ENCODE measurements at regions not wholly inside any gene's neighbourhood (a gene's known extent, or its start where the extent isn't known, plus 50 kb on each side); places are given as distances from the start of the nearest gene placed in this dataset.

- Histone ChIP-seq H3K9me3 (ENCODE audit: insufficient read depth, low read depth, low read length) (no peaks in the 10 kb centered on the region), H3K79me2 (ENCODE audit: insufficient read depth, low read length) (no peaks in the 10 kb centered on the region), H3K36me3 (ENCODE audit: insufficient read depth, low read length) (no peaks in the 10 kb centered on the region), H4K20me1 (ENCODE audit: insufficient read depth, low read length) (no peaks in the 10 kb centered on the region), H3K27me3 (ENCODE audit: insufficient read depth, low read length) (no peaks in the 10 kb centered on the region), H3K27ac (ENCODE audit: low read depth, low read length) (no peak overlapping the region), H2AFZ (ENCODE audit: low read depth, low read length) (no peak overlapping the region), H3K4me2 (ENCODE audit: low read length) (no peak overlapping the region), H3K9ac (ENCODE audit: low read length) (no peak overlapping the region), H3K4me1 (ENCODE audit: insufficient read depth, low read length) (no peaks in the 10 kb centered on the region), H3K4me3 (ENCODE audit: insufficient read depth, low read depth, low read length) (no peak overlapping the region)
- H3K4me1 Mint-ChIP-seq (ENCODE audit: low read depth, unreplicated experiment): no peaks in the 10 kb centered on the region
- DNase-seq (ENCODE audit: low read depth) (no peak), FAIRE-seq (no peak)
- H3K9me3 Mint-ChIP-seq (ENCODE audit: unreplicated experiment): peaks cover 3% of the 10 kb centered on the region
- no peak overlapping the region for H3K4me3 Mint-ChIP-seq (ENCODE audit: unreplicated experiment)
- H3K27me3 Mint-ChIP-seq (ENCODE audit: low read depth, unreplicated experiment): peaks cover 4% of the 10 kb centered on the region
- TF ChIP-seq EZH2 (IDR thresholded peaks at IDR 0.05; ENCODE audit: insufficient read depth, low read length): no peak
- no peak for TF ChIP-seq CTCF (IDR thresholded peaks at IDR 0.05; ENCODE audit: insufficient read depth, low read depth, low read length)
- H3K27ac Mint-ChIP-seq (ENCODE audit: unreplicated experiment): no peak overlapping the region
- H3K36me3 Mint-ChIP-seq (ENCODE audit: low read depth, unreplicated experiment): no peaks in the 10 kb centered on the region
Measured at GRCh38 chr7:42473099-42473498, 236.1 kb upstream of the GLI3 start.

GRCh38 chr7:42471573-42472174 lies 234.7 kb upstream of the GLI3 start:
- Histone ChIP-seq H3K27me3 (ENCODE audit: insufficient read depth, low read length) (no peaks in the 10 kb centered on the region), H3K4me3 (ENCODE audit: insufficient read depth, low read depth, low read length) (no peak overlapping the region), H4K20me1 (ENCODE audit: insufficient read depth, low read length) (no peaks in the 10 kb centered on the region), H3K9me3 (ENCODE audit: insufficient read depth, low read depth, low read length) (no peaks in the 10 kb centered on the region), H3K4me2 (ENCODE audit: low read length) (no peak overlapping the region), H3K36me3 (ENCODE audit: insufficient read depth, low read length) (no peaks in the 10 kb centered on the region), H3K9ac (ENCODE audit: low read length) (no peak overlapping the region), H3K79me2 (ENCODE audit: insufficient read depth, low read length) (no peaks in the 10 kb centered on the region), H2AFZ (ENCODE audit: low read depth, low read length) (no peak overlapping the region), H3K27ac (ENCODE audit: low read depth, low read length) (no peak overlapping the region), H3K4me1 (ENCODE audit: insufficient read depth, low read length) (no peaks in the 10 kb centered on the region)
- Mint-ChIP-seq H3K36me3 (ENCODE audit: low read depth, unreplicated experiment) (no peaks in the 10 kb centered on the region), H3K4me3 (ENCODE audit: unreplicated experiment) (no peak overlapping the region), H3K9me3 (ENCODE audit: unreplicated experiment) (peaks cover 3% of the 10 kb centered on the region), H3K27ac (ENCODE audit: unreplicated experiment) (no peak overlapping the region), H3K4me1 (ENCODE audit: low read depth, unreplicated experiment) (no peaks in the 10 kb centered on the region), H3K27me3 (ENCODE audit: low read depth, unreplicated experiment) (peaks cover 3% of the 10 kb centered on the region)
- FAIRE-seq (no peak), DNase-seq (ENCODE audit: low read depth) (no peak)
- TF ChIP-seq CTCF (IDR thresholded peaks at IDR 0.05; ENCODE audit: insufficient read depth, low read depth, low read length): no peak
- no peak for TF ChIP-seq EZH2 (IDR thresholded peaks at IDR 0.05; ENCODE audit: insufficient read depth, low read length)

GRCh38 chr7:42469341-42469740 lies 232.3 kb upstream of the GLI3 start:
- Histone ChIP-seq H4K20me1 (ENCODE audit: insufficient read depth, low read length) (no peaks in the 10 kb centered on the region), H3K9me3 (ENCODE audit: insufficient read depth, low read depth, low read length) (no peaks in the 10 kb centered on the region), H3K9ac (ENCODE audit: low read length) (no peak overlapping the region), H3K36me3 (ENCODE audit: insufficient read depth, low read length) (no peaks in the 10 kb centered on the region), H3K27me3 (ENCODE audit: insufficient read depth, low read length) (no peaks in the 10 kb centered on the region), H3K4me2 (ENCODE audit: low read length) (no peak overlapping the region), H3K4me3 (ENCODE audit: insufficient read depth, low read depth, low read length) (no peak overlapping the region), H3K27ac (ENCODE audit: low read depth, low read length) (no peak overlapping the region), H3K4me1 (ENCODE audit: insufficient read depth, low read length) (no peaks in the 10 kb centered on the region), H2AFZ (ENCODE audit: low read depth, low read length) (no peak overlapping the region), H3K79me2 (ENCODE audit: insufficient read depth, low read length) (no peaks in the 10 kb centered on the region)
- FAIRE-seq (no peak), DNase-seq (ENCODE audit: low read depth) (no peak)
- Mint-ChIP-seq H3K27ac (ENCODE audit: unreplicated experiment) (no peak overlapping the region), H3K27me3 (ENCODE audit: low read depth, unreplicated experiment) (peaks cover 3% of the 10 kb centered on the region), H3K36me3 (ENCODE audit: low read depth, unreplicated experiment) (no peaks in the 10 kb centered on the region), H3K9me3 (ENCODE audit: unreplicated experiment) (peaks cover 4% of the 10 kb centered on the region), H3K4me3 (ENCODE audit: unreplicated experiment) (no peak overlapping the region), H3K4me1 (ENCODE audit: low read depth, unreplicated experiment) (no peaks in the 10 kb centered on the region)
- TF ChIP-seq EZH2 (IDR thresholded peaks at IDR 0.05; ENCODE audit: insufficient read depth, low read length) (no peak), CTCF (IDR thresholded peaks at IDR 0.05; ENCODE audit: insufficient read depth, low read depth, low read length) (no peak)

All from astrocyte (in vitro differentiated cells and primary cell).